GM19395 (cell line): ENCODE measurements at regions not wholly inside any gene's neighbourhood (a gene's known extent, or its start where the extent isn't known, plus 50 kb on each side); places are given as distances from the start of the nearest gene placed in this dataset.

Source experiments
- ATAC-seq: cut with Tn5 transposase; IDR thresholded peaks from one replicate; pipeline ENCODE4 v1.9.1; 2021; ENCODE audit warnings: mild to moderate bottlenecking, moderate library complexity; ENCODE audit not compliant: unreplicated experiment

DNA sequence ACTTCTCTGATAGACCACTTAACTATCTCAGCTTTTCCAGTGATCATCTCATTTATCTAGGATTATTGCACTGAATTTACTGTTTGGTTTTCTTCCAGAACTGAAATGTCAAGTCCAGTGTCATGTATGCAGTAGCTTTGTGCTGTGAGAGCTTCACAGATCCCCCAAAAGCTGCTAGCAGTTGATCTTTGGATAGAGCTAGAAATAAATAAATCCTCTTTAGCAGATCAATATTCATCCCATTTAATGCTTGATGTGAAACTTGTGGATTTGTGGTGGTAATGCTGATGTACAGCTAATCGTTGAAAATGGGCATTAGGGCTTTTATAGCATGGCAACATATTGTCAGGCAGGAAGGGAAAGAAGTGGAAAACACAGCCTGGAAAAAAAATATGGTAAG is 509.6 kb upstream of the FAM241A start:
- ATAC-seq, result no peak

DNA sequence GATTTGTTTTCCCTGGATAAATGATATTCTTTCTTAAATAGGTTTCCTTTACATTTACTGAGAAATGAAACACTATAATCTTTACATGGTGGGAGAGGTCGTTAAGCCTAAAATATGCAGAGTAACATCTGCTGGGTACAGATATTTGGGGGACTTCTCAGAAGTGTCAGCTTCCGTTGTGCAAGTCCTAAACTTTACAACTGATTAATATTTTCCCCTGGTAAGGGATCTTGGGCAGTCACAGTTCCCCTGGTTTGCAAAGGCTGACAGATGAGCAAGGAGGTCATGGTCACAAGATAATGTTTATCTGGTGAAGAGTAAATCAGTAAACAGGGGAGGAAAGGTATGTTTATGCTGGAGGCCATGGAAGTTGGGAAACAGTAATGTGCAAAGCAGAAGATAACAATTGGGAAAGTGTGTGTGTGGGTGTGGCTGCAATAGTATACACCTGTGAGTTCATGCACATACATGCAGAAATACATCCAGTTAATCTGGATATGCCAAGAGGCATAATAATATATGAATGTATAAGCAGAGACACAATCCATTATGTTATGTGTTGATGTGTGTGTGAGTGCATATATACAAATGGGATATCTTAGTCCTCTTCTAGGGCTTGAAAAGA is 508.2 kb upstream of the FAM241A start:
- no peak for ATAC-seq

DNA sequence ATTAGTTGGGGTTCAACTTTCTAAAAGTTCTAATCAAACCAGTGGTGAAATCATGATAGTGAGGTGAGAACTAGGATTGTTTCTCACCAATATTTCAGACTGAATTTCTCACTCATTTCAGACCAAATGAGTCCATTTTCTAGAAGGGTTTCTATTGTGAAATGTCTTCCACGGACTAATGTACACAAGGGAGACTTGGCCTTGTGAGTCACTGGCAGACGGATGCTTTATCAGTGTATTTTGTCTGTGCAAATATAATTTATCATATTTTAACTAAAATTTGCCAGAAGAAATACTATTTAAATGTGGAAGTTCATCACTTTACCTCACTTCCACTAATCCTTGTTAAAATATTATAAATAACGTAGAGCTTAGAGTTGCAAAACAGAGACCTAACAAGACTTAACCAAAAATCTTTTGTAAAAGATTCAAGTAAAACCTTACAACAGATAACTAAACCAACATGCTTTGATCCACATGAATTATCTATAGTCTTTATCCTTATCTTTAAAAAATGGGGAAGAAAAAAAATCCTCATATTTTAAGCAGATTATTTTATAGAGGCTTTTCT is 506.0 kb upstream of the FAM241A start:
- no peak for ATAC-seq

DNA sequence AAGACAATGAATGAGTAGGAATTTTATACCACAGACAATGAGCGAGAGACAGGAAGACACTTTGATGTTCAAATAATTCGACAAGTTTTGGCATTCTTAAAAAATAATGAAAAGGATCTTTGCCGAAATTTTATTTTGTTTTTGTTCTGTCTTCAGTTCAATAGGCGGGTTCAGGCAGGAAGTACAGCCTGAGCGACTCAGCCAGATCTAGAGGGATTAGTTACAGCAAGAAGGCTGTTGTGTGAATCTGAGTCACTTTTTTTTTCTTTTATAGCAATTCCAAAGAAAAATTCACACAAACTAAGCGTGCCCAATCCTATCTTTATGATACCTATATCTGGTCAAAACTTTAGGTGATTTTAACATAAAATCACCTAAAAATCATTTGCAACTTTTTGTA is 505.4 kb upstream of the FAM241A start:
- ATAC-seq, result no peak

DNA sequence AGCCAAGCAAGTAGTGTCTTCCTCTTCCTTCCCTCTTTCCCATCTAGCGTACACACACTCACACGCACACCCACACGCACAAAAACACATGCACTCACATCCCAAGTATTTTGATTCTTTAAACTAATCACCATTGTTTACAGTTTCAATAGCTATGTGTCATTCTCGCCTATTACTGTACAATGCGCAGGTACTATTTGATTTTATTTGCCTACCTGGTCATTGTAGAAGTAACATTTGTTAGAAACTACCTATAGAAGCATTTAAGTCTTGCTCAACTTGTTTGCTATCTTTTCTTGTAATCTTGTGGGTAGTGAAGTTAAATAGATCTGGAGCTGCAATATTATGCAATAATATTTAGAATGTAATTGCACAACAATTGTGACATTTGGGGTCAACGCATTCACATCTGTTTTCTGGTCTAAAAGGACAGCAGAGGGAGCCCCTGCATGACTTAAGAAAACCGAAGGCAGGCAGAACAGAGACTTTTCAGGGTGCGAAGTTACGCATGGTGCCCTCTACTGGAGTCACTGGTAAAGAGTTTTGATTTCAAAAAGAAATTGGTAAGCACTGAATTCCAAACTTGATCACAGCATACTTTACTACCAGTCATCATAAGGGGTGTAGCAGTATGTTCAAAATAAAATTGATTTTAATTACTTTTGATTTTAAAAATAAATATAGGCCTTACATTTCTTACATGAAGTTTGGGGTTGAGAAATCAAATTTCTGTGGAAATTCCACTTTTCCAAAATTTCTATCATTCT is 503.3 kb upstream of the FAM241A start:
- peak; percentile 96 for ATAC-seq

DNA sequence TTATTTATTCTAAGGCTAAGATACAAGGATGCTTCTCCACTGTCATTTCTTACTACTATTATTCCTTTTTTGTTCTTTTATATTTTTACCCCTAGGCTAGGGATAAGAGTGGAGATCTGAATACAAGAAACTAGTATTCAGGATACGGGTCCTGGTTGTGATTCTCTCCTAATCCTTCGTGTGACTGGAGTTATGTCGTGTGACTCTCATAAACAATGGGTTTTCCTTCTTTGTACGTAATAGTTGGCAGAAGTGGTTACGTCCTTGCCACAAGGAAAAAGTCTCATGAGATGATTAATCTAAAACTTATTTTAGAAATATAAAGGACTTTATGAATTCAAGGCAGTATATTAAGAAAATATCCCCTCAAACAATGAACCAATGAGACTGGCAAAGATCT is 497.2 kb upstream of the FAM241A start:
- ATAC-seq, result no peak

DNA sequence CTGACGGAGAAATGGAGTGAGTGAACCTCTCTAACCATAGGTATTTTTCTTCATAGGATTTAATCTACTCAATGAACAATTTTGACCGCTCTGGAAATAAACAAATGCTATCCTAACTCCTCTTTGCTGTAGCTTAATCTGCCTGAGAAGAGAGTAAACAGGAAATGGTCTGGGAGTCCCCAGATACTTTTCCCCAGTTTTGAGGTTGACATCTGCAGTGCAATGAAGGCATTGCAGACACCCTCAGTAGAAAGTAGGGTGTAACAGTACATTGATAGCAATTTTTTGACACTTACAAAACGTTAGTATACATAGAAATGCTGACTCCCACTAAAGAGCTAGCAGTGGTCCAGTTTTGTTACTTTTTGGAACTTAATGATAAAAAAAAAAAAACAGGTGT is 495.9 kb upstream of the FAM241A start:
- no peak for ATAC-seq

DNA sequence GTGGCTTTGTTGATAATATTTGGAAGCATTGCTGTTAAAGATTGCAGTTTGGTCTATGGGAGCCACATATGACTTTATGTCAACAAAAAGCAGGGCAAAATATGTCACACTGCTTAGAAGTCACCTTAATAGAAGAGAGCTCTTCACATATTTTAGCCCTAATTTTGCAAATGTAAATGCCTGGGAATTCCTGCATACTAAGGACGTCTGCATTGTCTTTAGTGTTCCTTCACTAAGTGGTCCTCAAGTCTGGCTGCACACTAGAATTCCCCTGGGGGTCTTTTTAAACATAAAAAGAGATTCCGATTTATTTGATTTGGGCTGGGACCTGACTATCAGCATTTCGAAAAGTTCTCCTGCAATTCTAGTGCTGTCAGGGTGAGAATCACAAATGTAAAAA is 495.1 kb upstream of the FAM241A start:
- no peak for ATAC-seq

DNA sequence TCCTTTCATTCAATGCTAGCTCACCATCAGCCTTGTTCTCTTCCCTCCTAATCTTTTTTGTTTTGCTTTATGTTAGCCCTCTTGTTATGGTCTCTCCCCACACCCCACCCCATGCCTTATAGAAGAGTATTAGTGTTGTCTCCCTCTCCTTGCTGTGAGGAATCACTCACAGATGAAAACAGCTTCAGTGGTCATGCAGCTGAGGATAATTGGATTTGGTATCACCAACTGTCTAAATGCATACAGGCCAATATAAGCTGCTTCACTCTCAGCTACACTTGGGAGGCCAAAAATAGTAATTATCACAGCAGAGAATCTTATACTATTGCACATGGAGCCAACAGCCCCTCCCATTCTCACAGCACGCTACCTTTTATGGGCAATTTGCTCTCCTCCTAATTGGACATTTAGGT is 494.6 kb upstream of the FAM241A start:
- no peak for ATAC-seq

DNA sequence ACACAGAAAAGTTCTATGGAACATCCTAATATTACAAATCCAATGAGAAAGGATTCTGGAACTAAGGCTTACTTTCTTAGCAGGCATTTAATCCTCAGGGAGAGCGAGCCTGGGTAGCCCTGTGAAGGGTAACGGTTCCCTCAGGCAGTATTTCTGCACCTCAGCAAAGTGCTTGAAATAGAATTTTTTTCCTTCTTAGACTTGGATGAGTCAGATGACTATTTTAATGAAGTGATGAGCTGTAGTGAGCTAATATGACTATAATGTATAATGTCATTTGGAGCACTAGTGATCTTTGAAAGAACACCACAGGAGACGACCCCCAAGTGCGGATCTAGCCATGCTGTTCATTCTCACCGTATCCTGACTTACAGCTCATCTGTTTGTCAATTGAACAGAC is 493.0 kb upstream of the FAM241A start:
- ATAC-seq, result no peak

DNA sequence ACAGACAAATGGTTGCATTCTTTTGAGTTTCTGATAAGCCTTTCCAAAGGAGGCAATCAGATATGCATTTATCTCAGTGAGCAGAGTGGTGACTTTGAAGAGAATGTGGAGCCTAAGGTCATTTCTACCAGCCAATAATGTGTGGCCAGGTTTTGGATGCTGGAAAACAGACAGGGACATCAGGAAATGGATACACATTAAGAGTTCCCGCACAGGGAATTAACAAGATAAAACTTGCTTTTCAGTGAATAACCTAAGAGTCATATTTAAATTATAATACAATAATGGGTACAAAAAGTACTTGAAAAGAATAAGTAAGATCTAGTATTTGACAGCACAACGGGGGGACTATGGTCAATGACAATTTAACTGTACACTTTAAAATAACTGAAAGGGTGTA is 492.3 kb upstream of the FAM241A start:
- ATAC-seq, result no peak

DNA sequence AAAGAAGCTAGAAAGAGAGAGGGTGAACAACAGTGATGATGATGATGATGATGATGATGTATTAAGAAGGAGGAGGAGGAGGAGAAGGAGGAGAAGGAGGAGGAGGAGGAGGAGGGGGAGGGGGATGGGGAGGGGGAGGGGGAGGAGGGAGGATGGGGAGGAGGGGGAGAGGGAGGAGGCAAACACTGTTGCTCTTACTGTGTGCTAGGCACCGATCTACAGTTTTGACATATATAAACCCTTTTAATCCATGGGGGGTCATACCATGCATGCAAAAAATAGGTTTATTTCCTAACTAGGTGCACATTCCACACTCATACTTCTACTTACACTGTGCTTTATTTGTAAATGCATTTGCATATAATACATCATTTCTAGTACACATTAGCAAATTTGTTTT is 482.8 kb upstream of the FAM241A start:
- ATAC-seq, result no peak

DNA sequence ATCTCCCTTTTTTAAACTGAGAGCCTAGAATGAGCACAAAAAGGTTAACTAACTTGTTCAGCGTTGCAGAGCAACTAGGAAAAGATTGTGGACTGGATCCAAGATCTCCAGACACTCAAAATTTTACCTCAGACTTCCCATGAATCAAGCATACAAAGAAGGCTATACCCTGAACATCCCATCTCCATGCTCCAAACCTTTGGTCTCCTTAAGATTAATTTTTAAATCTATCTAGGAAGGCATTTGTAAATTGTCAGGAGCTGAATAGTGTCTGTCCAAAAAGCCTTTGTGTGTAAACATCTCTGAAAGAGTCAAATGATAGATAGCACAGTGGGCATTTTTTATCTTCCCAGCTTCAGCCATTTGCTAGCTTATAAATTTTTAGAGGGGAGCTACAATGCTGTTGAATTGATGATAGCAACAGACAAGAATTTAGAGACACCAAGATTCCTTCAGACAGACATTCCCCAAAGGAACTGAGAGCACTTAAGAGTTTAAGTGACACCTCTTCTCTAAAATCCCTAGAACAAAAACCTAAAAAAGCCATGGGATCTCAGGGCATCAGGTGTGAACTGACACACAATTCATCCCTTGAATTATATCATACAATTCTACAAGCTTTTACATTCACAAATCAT is 480.8 kb upstream of the FAM241A start:
- no peak for ATAC-seq

DNA sequence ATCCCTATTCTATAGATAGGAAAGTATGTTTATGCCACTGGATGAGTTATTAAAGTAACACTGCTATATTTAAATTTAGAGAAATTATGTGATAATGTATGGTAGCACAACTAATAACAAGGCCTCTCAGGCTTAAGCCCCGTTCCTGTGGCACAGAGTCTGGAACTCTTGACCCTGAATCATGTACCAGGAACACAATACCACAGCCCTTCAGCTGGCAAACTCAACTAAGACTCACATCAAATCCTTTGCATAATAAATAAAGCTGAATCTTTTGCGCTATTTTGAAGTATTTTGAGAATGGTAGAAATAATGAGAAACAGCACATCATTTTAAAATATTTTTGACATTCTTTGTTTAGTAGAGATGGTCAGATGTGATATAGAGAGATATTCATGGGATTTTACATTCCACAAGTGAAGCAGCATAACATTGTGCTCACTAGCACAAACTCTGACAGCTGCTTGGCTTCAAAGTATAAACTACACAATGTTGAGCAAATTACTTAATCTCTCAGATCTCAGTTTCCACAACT is 478.4 kb upstream of the FAM241A start:
- ATAC-seq, result no peak

DNA sequence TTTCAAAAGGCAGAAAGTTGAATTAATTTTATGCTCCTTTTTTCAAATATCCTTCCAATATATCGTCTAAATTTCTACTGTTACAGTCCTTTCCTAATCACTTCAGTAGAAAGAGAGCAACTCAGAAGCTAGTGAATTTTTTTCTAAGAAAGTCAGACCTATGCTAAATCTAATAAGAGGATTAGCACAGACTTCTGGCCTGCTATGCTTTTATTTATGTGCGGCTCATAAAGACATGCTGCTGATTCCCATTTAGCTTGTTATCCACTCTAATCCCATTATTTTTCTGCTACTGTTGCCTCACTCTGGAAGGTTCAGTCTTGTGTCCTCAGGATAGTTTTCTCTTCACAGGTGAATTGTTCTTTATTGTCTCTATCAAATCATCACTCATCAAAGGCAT is 473.5 kb upstream of the FAM241A start:
- ATAC-seq, result no peak

DNA sequence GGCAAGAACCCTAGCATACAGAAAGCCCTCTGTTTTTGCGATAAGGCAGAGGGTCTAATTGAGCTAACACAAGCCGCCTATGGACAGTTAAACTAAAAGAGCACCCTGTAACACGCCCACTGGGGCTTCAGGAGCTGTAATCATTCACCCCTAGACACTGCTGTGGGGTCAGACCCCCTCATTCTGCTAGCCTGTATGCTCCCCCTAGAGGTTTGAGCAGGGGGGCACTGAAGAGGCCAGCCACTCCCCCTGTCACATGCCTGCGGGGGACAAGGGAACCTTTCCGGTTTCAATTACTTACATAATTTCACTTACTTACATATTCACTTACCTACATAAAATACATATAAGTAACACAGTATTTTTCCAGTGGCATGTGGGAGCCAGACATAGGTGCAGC is 469.5 kb upstream of the FAM241A start:
- ATAC-seq, result no peak

DNA sequence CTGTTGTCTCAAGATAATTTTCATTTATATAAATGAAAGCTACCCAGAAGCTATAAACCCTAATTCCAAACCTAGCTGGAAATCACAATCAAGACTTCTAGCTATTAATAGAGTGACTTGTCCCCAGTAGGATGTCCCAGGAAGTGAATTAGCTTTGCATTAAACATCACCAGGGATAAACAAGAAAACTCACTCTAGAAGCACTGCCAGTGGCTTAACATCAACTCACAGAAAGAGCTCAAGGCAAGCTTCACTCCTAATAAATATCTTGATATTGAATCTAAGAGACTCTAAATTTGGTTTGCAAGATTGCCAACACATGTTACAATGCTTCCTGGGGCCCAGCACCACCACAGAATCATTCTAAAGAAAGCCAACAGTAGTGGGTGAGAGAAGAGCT is 468.7 kb upstream of the FAM241A start:
- no peak for ATAC-seq

DNA sequence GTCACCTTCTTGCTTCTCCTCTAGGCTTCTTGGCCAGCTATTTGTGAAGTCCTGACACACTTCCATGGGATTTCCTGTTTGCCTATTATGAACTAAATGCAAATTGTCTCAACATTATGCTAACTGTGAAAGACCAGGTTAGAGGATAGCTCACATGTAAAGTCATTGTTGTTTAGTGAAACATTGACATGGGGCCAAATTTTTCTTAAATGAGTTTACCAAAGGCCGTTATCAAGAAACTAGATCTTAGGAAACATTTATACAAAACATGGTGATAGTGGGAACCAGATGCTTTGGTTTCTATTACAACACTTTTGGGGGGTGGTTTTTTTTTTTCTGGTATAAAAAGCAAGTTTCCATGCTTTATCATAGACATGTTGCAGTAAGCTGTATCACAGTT is 466.8 kb upstream of the FAM241A start:
- ATAC-seq, result no peak

DNA sequence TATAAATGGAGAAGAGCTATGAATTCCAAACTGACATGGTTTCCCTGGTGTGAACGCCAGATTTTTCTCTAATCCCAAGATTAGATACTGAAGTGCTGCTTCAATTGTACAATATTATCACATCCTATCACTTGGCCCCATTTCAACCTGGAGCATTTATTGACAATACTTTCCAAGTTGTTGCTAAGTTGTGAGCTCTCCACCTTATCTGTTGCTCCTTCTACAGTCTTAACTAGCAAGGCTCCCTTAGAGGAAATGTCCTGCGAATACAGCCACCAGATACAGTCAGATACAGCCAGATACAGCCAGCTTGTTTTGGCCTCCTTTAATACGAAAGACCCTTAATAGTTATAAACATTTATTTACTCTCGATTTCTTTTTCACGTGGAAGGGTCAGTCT is 466.3 kb upstream of the FAM241A start:
- no peak for ATAC-seq

DNA sequence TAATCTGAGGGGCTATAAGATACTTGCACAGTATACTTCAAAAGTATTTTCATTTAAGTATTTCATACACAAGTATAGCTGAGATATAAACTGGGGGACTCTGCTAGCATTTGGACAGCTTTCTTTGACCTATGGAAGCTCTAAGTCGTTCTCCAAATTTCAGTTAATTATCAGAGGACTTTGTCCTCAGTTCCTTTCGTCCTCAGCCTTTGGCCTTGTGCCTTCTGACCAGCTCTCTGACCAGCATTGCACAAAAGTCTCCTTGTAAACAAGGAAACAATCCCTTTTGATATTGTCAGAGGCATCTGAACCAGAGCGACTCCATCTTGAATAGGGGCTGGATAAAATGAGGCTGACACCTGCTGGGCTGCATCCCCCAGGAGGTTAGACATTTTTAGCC is 464.0 kb upstream of the FAM241A start:
- ATAC-seq, result no peak

DNA sequence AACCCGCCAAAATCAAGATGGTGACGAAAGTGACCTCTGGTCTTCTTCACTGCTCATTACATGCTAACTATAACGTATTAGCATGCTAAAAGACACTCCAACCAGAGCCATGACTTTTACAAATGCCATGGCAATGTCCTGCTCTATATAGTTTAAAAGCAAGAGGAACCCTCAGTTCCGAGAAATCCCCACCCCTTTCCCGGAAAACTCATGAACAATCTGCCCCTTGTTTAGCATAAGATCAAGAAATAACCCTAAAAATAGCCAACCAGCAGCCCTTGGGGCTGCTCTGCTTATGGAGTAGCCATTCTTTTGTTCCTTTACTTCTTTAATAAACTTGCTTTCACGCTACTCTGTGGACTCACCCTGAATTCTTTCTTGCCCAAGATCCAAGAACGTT is 463.5 kb upstream of the FAM241A start:
- ATAC-seq, result no peak

DNA sequence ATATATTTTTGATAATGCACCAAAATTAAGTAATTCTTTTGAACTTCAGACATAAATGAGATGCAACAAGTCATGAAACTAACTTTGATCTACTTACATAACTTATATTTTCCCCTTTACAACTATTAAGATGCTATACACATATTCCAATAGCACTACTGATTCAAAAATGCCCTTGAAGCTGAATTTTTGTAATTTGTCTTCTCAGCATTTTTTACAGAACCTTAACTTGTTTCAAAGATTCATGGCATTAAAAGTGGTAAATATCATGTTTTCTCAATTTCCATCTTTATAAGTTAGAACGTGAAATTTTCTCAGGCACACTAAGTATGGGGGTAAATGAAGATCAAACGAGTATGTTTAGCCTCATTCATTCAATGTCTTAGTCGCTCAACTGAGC is 460.0 kb upstream of the FAM241A start:
- no peak for ATAC-seq
